H1 (cell line): ENCODE measurements at regions not wholly inside any gene's neighbourhood (a gene's known extent, or its start where the extent isn't known, plus 50 kb on each side); places are given as distances from the start of the nearest gene placed in this dataset.

Source experiments
- GABPA ChIP-seq: IDR thresholded peaks from 2 replicates; pipeline ENCODE4 v1.6.1; 2011; ENCODE audit warnings: mild to moderate bottlenecking, low read length, moderate library complexity, borderline replicate concordance; ENCODE audit not compliant: insufficient read depth
- PHF8 ChIP-seq: fragments of 200-600 bp; sonication (generic); conservative IDR thresholded peaks from 2 replicates; pipeline ENCODE4 v1.7.1; 2012; ENCODE audit warnings: low read depth, mild to moderate bottlenecking, inconsistent platforms, low read length, moderate library complexity
- RNF2 ChIP-seq: fragments of 200-900, 300-1000 bp; sonication (generic); IDR thresholded peaks from 2 replicates; pipeline ENCODE4 v1.7.1; 2016; ENCODE audit warnings: borderline replicate concordance, low read depth, mild to moderate bottlenecking, antibody characterized with exemption, low read length; ENCODE audit not compliant: poor library complexity, severe bottlenecking; ENCODE audit errors: missing control alignments
- TF ChIP-seq, protein P1 (sequence below): fragments of 300-600 bp; sonication (generic); IDR thresholded peaks from 2 replicates; pipeline ENCODE4 v1.7.1; 2012; ENCODE audit warnings: low read length, moderate library complexity, mild to moderate bottlenecking, inconsistent platforms; ENCODE audit not compliant: insufficient replicate concordance

- TF ChIP-seq, protein P1, sequence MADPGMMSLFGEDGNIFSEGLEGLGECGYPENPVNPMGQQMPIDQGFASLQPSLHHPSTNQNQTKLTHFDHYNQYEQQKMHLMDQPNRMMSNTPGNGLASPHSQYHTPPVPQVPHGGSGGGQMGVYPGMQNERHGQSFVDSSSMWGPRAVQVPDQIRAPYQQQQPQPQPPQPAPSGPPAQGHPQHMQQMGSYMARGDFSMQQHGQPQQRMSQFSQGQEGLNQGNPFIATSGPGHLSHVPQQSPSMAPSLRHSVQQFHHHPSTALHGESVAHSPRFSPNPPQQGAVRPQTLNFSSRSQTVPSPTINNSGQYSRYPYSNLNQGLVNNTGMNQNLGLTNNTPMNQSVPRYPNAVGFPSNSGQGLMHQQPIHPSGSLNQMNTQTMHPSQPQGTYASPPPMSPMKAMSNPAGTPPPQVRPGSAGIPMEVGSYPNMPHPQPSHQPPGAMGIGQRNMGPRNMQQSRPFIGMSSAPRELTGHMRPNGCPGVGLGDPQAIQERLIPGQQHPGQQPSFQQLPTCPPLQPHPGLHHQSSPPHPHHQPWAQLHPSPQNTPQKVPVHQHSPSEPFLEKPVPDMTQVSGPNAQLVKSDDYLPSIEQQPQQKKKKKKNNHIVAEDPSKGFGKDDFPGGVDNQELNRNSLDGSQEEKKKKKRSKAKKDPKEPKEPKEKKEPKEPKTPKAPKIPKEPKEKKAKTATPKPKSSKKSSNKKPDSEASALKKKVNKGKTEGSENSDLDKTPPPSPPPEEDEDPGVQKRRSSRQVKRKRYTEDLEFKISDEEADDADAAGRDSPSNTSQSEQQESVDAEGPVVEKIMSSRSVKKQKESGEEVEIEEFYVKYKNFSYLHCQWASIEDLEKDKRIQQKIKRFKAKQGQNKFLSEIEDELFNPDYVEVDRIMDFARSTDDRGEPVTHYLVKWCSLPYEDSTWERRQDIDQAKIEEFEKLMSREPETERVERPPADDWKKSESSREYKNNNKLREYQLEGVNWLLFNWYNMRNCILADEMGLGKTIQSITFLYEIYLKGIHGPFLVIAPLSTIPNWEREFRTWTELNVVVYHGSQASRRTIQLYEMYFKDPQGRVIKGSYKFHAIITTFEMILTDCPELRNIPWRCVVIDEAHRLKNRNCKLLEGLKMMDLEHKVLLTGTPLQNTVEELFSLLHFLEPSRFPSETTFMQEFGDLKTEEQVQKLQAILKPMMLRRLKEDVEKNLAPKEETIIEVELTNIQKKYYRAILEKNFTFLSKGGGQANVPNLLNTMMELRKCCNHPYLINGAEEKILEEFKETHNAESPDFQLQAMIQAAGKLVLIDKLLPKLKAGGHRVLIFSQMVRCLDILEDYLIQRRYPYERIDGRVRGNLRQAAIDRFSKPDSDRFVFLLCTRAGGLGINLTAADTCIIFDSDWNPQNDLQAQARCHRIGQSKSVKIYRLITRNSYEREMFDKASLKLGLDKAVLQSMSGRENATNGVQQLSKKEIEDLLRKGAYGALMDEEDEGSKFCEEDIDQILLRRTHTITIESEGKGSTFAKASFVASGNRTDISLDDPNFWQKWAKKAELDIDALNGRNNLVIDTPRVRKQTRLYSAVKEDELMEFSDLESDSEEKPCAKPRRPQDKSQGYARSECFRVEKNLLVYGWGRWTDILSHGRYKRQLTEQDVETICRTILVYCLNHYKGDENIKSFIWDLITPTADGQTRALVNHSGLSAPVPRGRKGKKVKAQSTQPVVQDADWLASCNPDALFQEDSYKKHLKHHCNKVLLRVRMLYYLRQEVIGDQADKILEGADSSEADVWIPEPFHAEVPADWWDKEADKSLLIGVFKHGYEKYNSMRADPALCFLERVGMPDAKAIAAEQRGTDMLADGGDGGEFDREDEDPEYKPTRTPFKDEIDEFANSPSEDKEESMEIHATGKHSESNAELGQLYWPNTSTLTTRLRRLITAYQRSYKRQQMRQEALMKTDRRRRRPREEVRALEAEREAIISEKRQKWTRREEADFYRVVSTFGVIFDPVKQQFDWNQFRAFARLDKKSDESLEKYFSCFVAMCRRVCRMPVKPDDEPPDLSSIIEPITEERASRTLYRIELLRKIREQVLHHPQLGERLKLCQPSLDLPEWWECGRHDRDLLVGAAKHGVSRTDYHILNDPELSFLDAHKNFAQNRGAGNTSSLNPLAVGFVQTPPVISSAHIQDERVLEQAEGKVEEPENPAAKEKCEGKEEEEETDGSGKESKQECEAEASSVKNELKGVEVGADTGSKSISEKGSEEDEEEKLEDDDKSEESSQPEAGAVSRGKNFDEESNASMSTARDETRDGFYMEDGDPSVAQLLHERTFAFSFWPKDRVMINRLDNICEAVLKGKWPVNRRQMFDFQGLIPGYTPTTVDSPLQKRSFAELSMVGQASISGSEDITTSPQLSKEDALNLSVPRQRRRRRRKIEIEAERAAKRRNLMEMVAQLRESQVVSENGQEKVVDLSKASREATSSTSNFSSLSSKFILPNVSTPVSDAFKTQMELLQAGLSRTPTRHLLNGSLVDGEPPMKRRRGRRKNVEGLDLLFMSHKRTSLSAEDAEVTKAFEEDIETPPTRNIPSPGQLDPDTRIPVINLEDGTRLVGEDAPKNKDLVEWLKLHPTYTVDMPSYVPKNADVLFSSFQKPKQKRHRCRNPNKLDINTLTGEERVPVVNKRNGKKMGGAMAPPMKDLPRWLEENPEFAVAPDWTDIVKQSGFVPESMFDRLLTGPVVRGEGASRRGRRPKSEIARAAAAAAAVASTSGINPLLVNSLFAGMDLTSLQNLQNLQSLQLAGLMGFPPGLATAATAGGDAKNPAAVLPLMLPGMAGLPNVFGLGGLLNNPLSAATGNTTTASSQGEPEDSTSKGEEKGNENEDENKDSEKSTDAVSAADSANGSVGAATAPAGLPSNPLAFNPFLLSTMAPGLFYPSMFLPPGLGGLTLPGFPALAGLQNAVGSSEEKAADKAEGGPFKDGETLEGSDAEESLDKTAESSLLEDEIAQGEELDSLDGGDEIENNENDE: no peak
- TF ChIP-seq GABPA: no peak
- TF ChIP-seq RNF2: no peak
- no peak for TF ChIP-seq PHF8
Observed at GRCh38 chr6:140380427-140381218, 1006.2 kb upstream of the CITED2 start (continued).
